ENCODE measurements at regions not wholly inside any gene's neighbourhood (a gene's known extent, or its start where the extent isn't known, plus 50 kb on each side); places are given as distances from the start of the nearest gene placed in this dataset.

- no peaks in the 10 kb centered on the region for H3K79me2 ChIP-seq (ENCODE audit: control insufficient read depth, insufficient read depth, low read length)
- H3K36me3 ChIP-seq (ENCODE audit: control insufficient read depth, insufficient read depth, low read length), result no peaks in the 10 kb centered on the region
- DNase-seq (ENCODE audit: low read depth in 2 of 2), result no peak
- no peak overlapping the region for H2AFZ ChIP-seq (ENCODE audit: low read length)
- H3K4me3 ChIP-seq (replicated peaks in 1 of 4; ENCODE audit: control extremely low read depth in 1 of 4, insufficient read depth in 1 of 4, low read depth in 3 of 4, low read length in 4 of 4), result no peak overlapping the region
- no peaks in the 10 kb centered on the region for H4K20me1 ChIP-seq (ENCODE audit: control insufficient read depth, extremely low read depth, insufficient read depth, low read length)
- H3K27me3 ChIP-seq (ENCODE audit: control insufficient read depth, insufficient read depth, low read length), result no peaks in the 10 kb centered on the region
- H3K4me2 ChIP-seq (ENCODE audit: extremely low read depth, insufficient read depth, low read length), result no peak overlapping the region
- TF ChIP-seq CTCF (conservative IDR thresholded peaks at IDR 0.05 in 1 of 2, IDR thresholded peaks at IDR 0.05 in 1 of 2; ENCODE audit: low read depth in 1 of 2, low read length in 2 of 2), result no peak
- no peak for TF ChIP-seq EZH2 (IDR thresholded peaks at IDR 0.05; ENCODE audit: low read length, missing control alignments)
- no peak overlapping the region for H3K27ac ChIP-seq (ENCODE audit: insufficient read depth, low read length)
- no peaks in the 10 kb centered on the region for H3K4me1 ChIP-seq (ENCODE audit: control insufficient read depth, extremely low read depth, insufficient read depth, low read length)
- no peaks in the 10 kb centered on the region for H3K9me3 ChIP-seq (ENCODE audit: control insufficient read depth, insufficient read depth, low read depth, low read length)
- no peak overlapping the region for H3K9ac ChIP-seq (ENCODE audit: insufficient read depth, low read length)
These were observed 230.8 kb upstream of the STAC start for GRCh38 chr3:36149447-36149865.

GRCh38 chr3:36155515-36155914, 224.8 kb upstream of the STAC start:
- Histone ChIP-seq H3K4me1 (ENCODE audit: control insufficient read depth, extremely low read depth, insufficient read depth, low read length) (no peaks in the 10 kb centered on the region), H3K36me3 (ENCODE audit: control insufficient read depth, insufficient read depth, low read length) (no peaks in the 10 kb centered on the region), H3K9ac (ENCODE audit: insufficient read depth, low read length) (no peak overlapping the region), H3K4me3 (replicated peaks in 1 of 4; ENCODE audit: control extremely low read depth in 1 of 4, insufficient read depth in 1 of 4, low read depth in 3 of 4, low read length in 4 of 4) (no peak overlapping the region), H3K27me3 (ENCODE audit: control insufficient read depth, insufficient read depth, low read length) (no peaks in the 10 kb centered on the region), H3K4me2 (ENCODE audit: extremely low read depth, insufficient read depth, low read length) (no peak overlapping the region), H3K27ac (ENCODE audit: insufficient read depth, low read length) (no peak overlapping the region), H4K20me1 (ENCODE audit: control insufficient read depth, extremely low read depth, insufficient read depth, low read length) (no peaks in the 10 kb centered on the region), H3K79me2 (ENCODE audit: control insufficient read depth, insufficient read depth, low read length) (no peaks in the 10 kb centered on the region), H3K9me3 (ENCODE audit: control insufficient read depth, insufficient read depth, low read depth, low read length) (no peaks in the 10 kb centered on the region), H2AFZ (ENCODE audit: low read length) (no peak overlapping the region)
- no peak for DNase-seq (ENCODE audit: low read depth in 2 of 2)
- TF ChIP-seq EZH2 (IDR thresholded peaks at IDR 0.05; ENCODE audit: low read length, missing control alignments) (no peak), CTCF (conservative IDR thresholded peaks at IDR 0.05 in 1 of 2, IDR thresholded peaks at IDR 0.05 in 1 of 2; ENCODE audit: low read depth in 1 of 2, low read length in 2 of 2) (no peak)

GRCh38 chr3:36164400-36164799, 215.9 kb upstream of the STAC start:
- H4K20me1 ChIP-seq (ENCODE audit: control insufficient read depth, extremely low read depth, insufficient read depth, low read length), result no peaks in the 10 kb centered on the region
- no peak overlapping the region for H3K27ac ChIP-seq (ENCODE audit: insufficient read depth, low read length)
- H3K36me3 ChIP-seq (ENCODE audit: control insufficient read depth, insufficient read depth, low read length), result no peaks in the 10 kb centered on the region
- H3K4me1 ChIP-seq (ENCODE audit: control insufficient read depth, extremely low read depth, insufficient read depth, low read length), result no peaks in the 10 kb centered on the region
- H3K79me2 ChIP-seq (ENCODE audit: control insufficient read depth, insufficient read depth, low read length), result no peaks in the 10 kb centered on the region
- no peak overlapping the region for H3K4me2 ChIP-seq (ENCODE audit: extremely low read depth, insufficient read depth, low read length)
- H3K27me3 ChIP-seq (ENCODE audit: control insufficient read depth, insufficient read depth, low read length), result no peaks in the 10 kb centered on the region
- H2AFZ ChIP-seq (ENCODE audit: low read length), result no peak overlapping the region
- no peaks in the 10 kb centered on the region for H3K9me3 ChIP-seq (ENCODE audit: control insufficient read depth, insufficient read depth, low read depth, low read length)
- H3K4me3 ChIP-seq (replicated peaks in 1 of 4; ENCODE audit: control extremely low read depth in 1 of 4, insufficient read depth in 1 of 4, low read depth in 3 of 4, low read length in 4 of 4), result no peak overlapping the region
- no peak overlapping the region for H3K9ac ChIP-seq (ENCODE audit: insufficient read depth, low read length)
- no peak for DNase-seq (ENCODE audit: low read depth in 2 of 2)
- no peak for TF ChIP-seq EZH2 (IDR thresholded peaks at IDR 0.05; ENCODE audit: low read length, missing control alignments)
- TF ChIP-seq CTCF (conservative IDR thresholded peaks at IDR 0.05 in 1 of 2, IDR thresholded peaks at IDR 0.05 in 1 of 2; ENCODE audit: low read depth in 1 of 2, low read length in 2 of 2), result no peak
